HEK293T (cell line): ENCODE measurements at regions not wholly inside any gene's neighbourhood (a gene's known extent, or its start where the extent isn't known, plus 50 kb on each side); places are given as distances from the start of the nearest gene placed in this dataset.

ENCODE experiments used
- CTCF ChIA-PET: fragments of 350-600 bp; formaldehyde crosslinking; extraction: SDS; loops from one replicate; lab custom pipeline; 2021; ENCODE audit warnings: antibody characterized with exemption, inconsistent platforms; lab: Yijun Ruan, JAX
- POLR2A ChIA-PET: fragments of 350-600 bp; formaldehyde crosslinking; extraction: SDS; loops from one replicate; lab custom pipeline; 2020; ENCODE audit warnings: antibody characterized with exemption, inconsistent platforms; lab: Yijun Ruan, JAX
- DNase-seq: peaks from one replicate; pipeline ENCODE4 v3.0.0; 2012; ENCODE audit warnings: mixed read lengths; ENCODE audit errors: extremely low spot score
- ARNT ChIP-seq: fragments of 450-650 bp; IDR thresholded peaks from 2 replicates; pipeline ENCODE4 v1.6.1; 2017; ENCODE audit warnings: mild to moderate bottlenecking
- BHLHE40 ChIP-seq: fragments of 450-650 bp; IDR thresholded peaks from 2 replicates; pipeline ENCODE4 v1.6.1; 2016; ENCODE audit warnings: mild to moderate bottlenecking, moderate library complexity, borderline replicate concordance
- CTBP1 ChIP-seq: fragments of 450-650 bp; IDR thresholded peaks from 2 replicates; pipeline ENCODE4 v1.6.1; 2016; ENCODE audit warnings: borderline replicate concordance
- ELF4 ChIP-seq: fragments of 450-650 bp; IDR thresholded peaks from 2 replicates; pipeline ENCODE4 v1.6.1; 2017; ENCODE audit warnings: antibody characterized with exemption
- FOXA1 ChIP-seq: fragments of 450-650 bp; IDR thresholded peaks from 2 replicates; pipeline ENCODE4 v1.6.1; 2016; ENCODE audit warnings: mild to moderate bottlenecking
- FOXK2 ChIP-seq: fragments of 450-650 bp; IDR thresholded peaks from 2 replicates; pipeline ENCODE4 v1.6.1; 2016; ENCODE audit warnings: mild to moderate bottlenecking
- FOXM1 ChIP-seq: fragments of 450-650 bp; IDR thresholded peaks from 2 replicates; pipeline ENCODE4 v1.6.1; 2017; ENCODE audit warnings: mild to moderate bottlenecking, borderline replicate concordance
- HDGF ChIP-seq: fragments of 450-650 bp; IDR thresholded peaks from 2 replicates; pipeline ENCODE4 v1.6.1; 2017; ENCODE audit warnings: antibody characterized with exemption, borderline replicate concordance
- L3MBTL2 ChIP-seq: fragments of 450-650 bp; conservative IDR thresholded peaks from 2 replicates; pipeline ENCODE4 v1.6.1; 2016; ENCODE audit warnings: mild to moderate bottlenecking
- LEF1 ChIP-seq: fragments of 450-650 bp; IDR thresholded peaks from 2 replicates; pipeline ENCODE4 v1.6.1; 2017; ENCODE audit warnings: mild to moderate bottlenecking, borderline replicate concordance
- NFRKB ChIP-seq: fragments of 450-650 bp; IDR thresholded peaks from 2 replicates; pipeline ENCODE4 v1.6.1; 2016; ENCODE audit warnings: mild to moderate bottlenecking, moderate library complexity
- SP1 ChIP-seq: fragments of 450-650 bp; IDR thresholded peaks from 2 replicates; pipeline ENCODE4 v1.6.1; 2017
- SUZ12 ChIP-seq: fragments of 450-650 bp; IDR thresholded peaks from 2 replicates; pipeline ENCODE4 v1.6.1; 2016; ENCODE audit warnings: mild to moderate bottlenecking
- ZNF384 ChIP-seq: fragments of 450-650 bp; IDR thresholded peaks from 2 replicates; pipeline ENCODE4 v1.6.1; 2016
- TF ChIP-seq, protein P1 (sequence below): fragments of 450-650 bp; IDR thresholded peaks from 2 replicates; pipeline ENCODE4 v1.6.1; 2016

DNA sequence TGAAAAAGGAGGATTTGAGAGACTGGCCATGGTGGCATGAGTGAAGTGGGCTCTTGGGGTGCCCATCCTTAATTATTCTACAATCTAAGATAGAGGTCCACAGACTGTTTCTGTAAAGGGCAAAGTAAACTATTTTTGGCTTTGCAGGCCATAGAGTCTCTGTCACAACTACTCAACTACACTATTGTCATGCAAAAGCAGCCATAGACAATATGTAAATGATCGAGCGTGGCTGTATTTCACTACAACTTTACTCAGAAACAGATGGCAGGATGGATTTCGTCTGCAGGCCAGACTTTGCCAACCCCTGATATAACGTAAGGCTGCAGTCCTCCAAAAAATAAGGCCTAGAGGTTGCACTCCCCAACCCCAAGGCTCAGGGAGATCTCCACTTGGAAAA is 58.2 kb upstream of the NAA20 start:
- no peak for DNase-seq
- POLR2A ChIA-PET: no interaction called here
- CTCF ChIA-PET: no interaction called here
- TF ChIP-seq ARNT: no peak
- TF ChIP-seq BHLHE40: no peak
- no peak for TF ChIP-seq FOXM1
- TF ChIP-seq HDGF: no peak
- no peak for TF ChIP-seq FOXK2
- no peak for TF ChIP-seq NFRKB
- TF ChIP-seq SUZ12: no peak

DNA sequence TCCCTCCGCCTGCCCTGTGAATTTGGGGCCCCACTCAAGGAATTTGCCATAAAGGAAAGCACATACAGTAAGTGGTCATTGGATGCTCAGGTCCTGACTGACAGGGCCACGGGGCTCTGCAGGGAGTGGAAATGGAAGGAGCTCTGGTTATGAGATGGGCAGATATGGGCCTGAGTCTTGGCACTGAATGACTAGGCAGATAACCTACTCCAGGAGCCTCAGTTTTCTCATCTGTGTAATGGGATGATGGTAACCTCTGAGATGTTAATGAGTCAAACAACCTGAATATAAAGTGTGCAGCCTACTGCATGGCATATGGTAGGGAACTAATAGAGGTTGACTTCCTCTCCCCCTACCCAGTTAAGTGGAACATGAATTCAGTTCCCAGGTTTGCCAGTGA is 56.4 kb upstream of the NAA20 start:
- DNase-seq: no peak
- ChIA-PET CTCF (no interaction called here), POLR2A (no interaction called here)
- no peak for TF ChIP-seq FOXM1
- no peak for TF ChIP-seq FOXK2
- no peak for TF ChIP-seq ARNT
- no peak for TF ChIP-seq L3MBTL2
- no peak for TF ChIP-seq HDGF
- no peak for TF ChIP-seq CTBP1
- no peak for TF ChIP-seq SP1

GRCh38 chr20:19961293-19961692 is 55.9 kb upstream of the NAA20 start:
- no peak for TF ChIP-seq FOXK2
- TF ChIP-seq FOXA1: no peak
- DNase-seq: no peak
- ChIA-PET POLR2A (no interaction called here), CTCF (no interaction called here)

DNA sequence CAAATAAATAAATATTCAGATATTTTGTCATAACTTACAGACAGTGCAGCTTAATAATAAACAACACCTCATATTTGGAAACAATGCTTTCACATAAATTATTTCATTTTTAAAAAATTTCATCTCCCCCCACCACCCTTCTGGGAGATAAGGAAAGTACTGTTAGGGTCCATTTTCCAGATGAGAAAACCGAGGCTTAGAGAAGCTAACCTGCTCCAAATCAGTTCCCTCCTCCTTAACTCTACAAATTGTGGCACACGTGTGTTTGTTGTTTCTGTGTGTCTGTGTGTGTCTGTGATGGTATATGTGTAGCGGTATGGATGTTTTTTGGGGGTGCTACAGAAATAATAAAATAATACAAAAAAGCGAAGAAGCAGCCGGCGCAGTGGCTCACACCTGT is 54.2 kb upstream of the NAA20 start:
- POLR2A ChIA-PET: no interaction called here
- CTCF ChIA-PET: no interaction called here
- no peak for DNase-seq
- TF ChIP-seq ELF4 (no peak), BHLHE40 (no peak), LEF1 (no peak), SP1 (no peak), FOXM1 (no peak), SUZ12 (no peak), CTBP1 (no peak), HDGF (no peak), NFRKB (no peak), L3MBTL2 (no peak)
- TF ChIP-seq, protein P1, sequence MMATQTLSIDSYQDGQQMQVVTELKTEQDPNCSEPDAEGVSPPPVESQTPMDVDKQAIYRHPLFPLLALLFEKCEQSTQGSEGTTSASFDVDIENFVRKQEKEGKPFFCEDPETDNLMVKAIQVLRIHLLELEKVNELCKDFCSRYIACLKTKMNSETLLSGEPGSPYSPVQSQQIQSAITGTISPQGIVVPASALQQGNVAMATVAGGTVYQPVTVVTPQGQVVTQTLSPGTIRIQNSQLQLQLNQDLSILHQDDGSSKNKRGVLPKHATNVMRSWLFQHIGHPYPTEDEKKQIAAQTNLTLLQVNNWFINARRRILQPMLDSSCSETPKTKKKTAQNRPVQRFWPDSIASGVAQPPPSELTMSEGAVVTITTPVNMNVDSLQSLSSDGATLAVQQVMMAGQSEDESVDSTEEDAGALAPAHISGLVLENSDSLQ: no peak

DNA sequence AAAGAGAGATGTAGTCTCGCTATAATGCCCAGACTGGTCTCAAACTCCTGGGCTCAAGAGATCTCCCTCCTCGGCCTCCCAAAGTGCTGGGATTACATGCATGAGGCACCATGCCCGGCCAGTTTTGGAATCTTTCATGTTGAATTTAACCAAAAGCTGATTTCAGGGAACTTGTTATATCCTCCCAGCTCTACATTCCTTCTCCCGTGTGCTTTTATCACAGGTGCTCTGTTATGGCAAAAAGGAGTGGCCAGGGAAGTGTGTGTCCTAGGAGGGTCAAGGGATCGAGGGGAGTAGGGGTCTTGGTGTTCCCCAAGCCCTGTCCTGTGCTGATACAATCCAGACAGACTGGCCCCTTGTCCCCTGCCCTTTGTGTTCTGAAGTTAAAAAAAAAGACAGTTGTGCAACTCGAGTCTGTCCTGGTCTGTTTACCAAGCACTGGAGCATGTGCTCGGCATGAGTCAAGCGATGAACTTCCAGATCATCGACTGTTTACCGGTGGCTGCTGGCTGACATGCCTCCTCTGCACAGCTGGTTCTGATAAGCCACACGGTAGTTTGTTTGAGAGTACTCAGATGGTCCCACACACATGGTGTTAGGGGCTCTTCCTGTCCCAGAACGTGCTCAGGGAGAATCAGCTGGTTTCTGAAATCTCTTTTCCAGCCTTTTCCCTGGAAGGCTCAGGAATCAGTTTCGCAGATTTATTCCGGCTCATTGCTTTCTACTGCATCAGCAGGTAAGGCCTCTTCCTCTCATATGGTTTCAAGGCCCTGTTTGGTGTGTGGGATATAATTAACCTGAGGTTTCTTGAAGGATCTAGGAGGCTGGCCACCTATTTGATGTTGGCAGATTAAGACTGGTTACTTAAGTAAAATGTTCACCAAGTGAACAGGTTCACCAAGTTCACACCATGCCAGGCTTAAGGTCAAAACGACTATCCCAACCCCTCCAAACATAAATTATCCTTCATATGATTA is 52.6 kb upstream of the NAA20 start:
- CTCF ChIA-PET: interaction anchor here (0.6 kb wide), 1 partner anchor 10 kb away, joined by 3 read pairs; no protein-coding TSS in a partner anchor
- POLR2A ChIA-PET: no interaction called here
- TF ChIP-seq NFRKB: no peak
- TF ChIP-seq FOXA1: no peak
- TF ChIP-seq, protein P1: no peak
- no peak for TF ChIP-seq FOXK2
- no peak for TF ChIP-seq SP1
- TF ChIP-seq FOXM1: no peak
- TF ChIP-seq ZNF384: no peak
- no peak for TF ChIP-seq LEF1
- no peak for TF ChIP-seq SUZ12
- no peak for TF ChIP-seq CTBP1
- TF ChIP-seq ELF4: no peak
- no peak for TF ChIP-seq HDGF
- DNase-seq: no peak

DNA sequence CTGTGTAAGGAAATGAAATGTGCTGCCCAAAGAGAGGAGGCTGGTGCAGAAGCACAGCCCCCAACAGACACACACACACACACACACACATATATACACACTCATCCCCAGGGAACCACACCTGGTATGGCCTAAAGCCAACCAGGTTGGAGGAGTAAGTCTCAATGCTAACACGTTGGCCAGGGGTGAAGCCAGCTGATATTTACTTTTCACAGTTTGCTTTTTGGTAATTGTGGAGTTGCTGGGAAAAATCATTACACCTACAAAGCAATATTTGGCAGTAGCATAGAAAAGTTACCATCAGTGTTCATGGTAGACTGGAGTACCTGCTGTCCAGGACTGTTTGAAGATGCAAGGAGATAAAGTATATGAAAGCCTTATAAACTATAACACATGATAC is 50.3 kb upstream of the NAA20 start:
- no peak for DNase-seq
- CTCF ChIA-PET: interaction anchor here (0.7 kb wide), 1 partner anchor 725 kb away, joined by 4 read pairs; no protein-coding TSS in a partner anchor

More for the DNA sequence above, 50.3 kb upstream of the NAA20 start:
- POLR2A ChIA-PET: no interaction called here
- TF ChIP-seq ELF4: no peak
- TF ChIP-seq NFRKB: no peak
- TF ChIP-seq BHLHE40: no peak
